Activated CD4-positive, alpha-beta T cell treated with anti-CD3 and anti-CD28 coated beads, Interleukin-2, amount 10 ng/mL, durations not matched to agents 7 days and 5 days (primary cell): ENCODE measurements at regions not wholly inside any gene's neighbourhood (a gene's known extent, or its start where the extent isn't known, plus 50 kb on each side); places are given as distances from the start of the nearest gene placed in this dataset.

Experiments
- CTCF ChIA-PET: fragments of 350-600 bp; sonication (Branson Sonifier 250); formaldehyde crosslinking; loops from one replicate; lab custom pipeline; 2021; ENCODE audit warnings: antibody characterized with exemption; lab: Charles Lee
- POLR2A ChIA-PET: fragments of 350-600 bp; sonication (Branson Sonifier 250); formaldehyde crosslinking; loops from one replicate; lab custom pipeline; 2021; ENCODE audit warnings: antibody characterized with exemption; lab: Charles Lee
- DNase-seq: peaks from one replicate; pipeline ENCODE4 v3.0.0-alpha.2; 2020
- H3K27ac Mint-ChIP-seq: one replicate; pipeline ENCODE4 v1.8.0; 2021; ENCODE audit warnings: mild to moderate bottlenecking, moderate library complexity, mixed read lengths
- H3K27me3 Mint-ChIP-seq: one replicate; pipeline ENCODE4 v1.8.0; 2021; ENCODE audit warnings: mixed read lengths
- H3K36me3 Mint-ChIP-seq: one replicate; pipeline ENCODE4 v1.8.0; 2021; ENCODE audit warnings: low read depth, mixed read lengths
- H3K4me1 Mint-ChIP-seq: one replicate; pipeline ENCODE4 v1.8.0; 2021; ENCODE audit warnings: mixed read lengths
- H3K4me3 Mint-ChIP-seq: one replicate; pipeline ENCODE4 v1.8.0; 2021; ENCODE audit warnings: mild to moderate bottlenecking, moderate library complexity, mixed read lengths
- H3K9me3 Mint-ChIP-seq: one replicate; pipeline ENCODE4 v1.8.0; 2021; ENCODE audit warnings: mixed read lengths

GRCh38 chr9:3099646-3100045, 255.8 kb upstream of the PUM3 start:
- ChIA-PET POLR2A (no interaction called here), CTCF (no interaction called here)
- no peaks in the 10 kb centered on the region for H3K9me3 Mint-ChIP-seq
- H3K4me1 Mint-ChIP-seq, result no peaks in the 10 kb centered on the region
- H3K36me3 Mint-ChIP-seq, result no peaks in the 10 kb centered on the region
- no peak for DNase-seq
- no peak overlapping the region for H3K27ac Mint-ChIP-seq
- no peaks in the 10 kb centered on the region for H3K27me3 Mint-ChIP-seq
- no peak overlapping the region for H3K4me3 Mint-ChIP-seq

GRCh38 chr9:3088219-3088618, 244.3 kb upstream of the PUM3 start:
- H3K9me3 Mint-ChIP-seq, result no peaks in the 10 kb centered on the region
- no peak overlapping the region for H3K4me3 Mint-ChIP-seq
- H3K27ac Mint-ChIP-seq, result no peak overlapping the region
- ChIA-PET POLR2A (no interaction called here), CTCF (no interaction called here)
- H3K4me1 Mint-ChIP-seq, result no peaks in the 10 kb centered on the region
- H3K36me3 Mint-ChIP-seq, result no peaks in the 10 kb centered on the region
- DNase-seq, result no peak
- H3K27me3 Mint-ChIP-seq, result no peaks in the 10 kb centered on the region

- ChIA-PET POLR2A (no interaction called here), CTCF (no interaction called here)
- H3K36me3 Mint-ChIP-seq, result no peaks in the 10 kb centered on the region
- H3K9me3 Mint-ChIP-seq, result no peaks in the 10 kb centered on the region
- H3K27me3 Mint-ChIP-seq, result no peaks in the 10 kb centered on the region
- no peak overlapping the region for H3K27ac Mint-ChIP-seq
- H3K4me1 Mint-ChIP-seq, result no peaks in the 10 kb centered on the region
- DNase-seq, result no peak
- no peak overlapping the region for H3K4me3 Mint-ChIP-seq
These were observed 243.8 kb upstream of the PUM3 start for GRCh38 chr9:3087697-3088096.

GRCh38 chr9:3080951-3081350, 237.1 kb upstream of the PUM3 start:
- ChIA-PET POLR2A (no interaction called here), CTCF (no interaction called here)
- Mint-ChIP-seq H3K4me1 (no peaks in the 10 kb centered on the region), H3K4me3 (no peak overlapping the region), H3K36me3 (no peaks in the 10 kb centered on the region), H3K27me3 (no peaks in the 10 kb centered on the region), H3K27ac (no peak overlapping the region), H3K9me3 (no peaks in the 10 kb centered on the region)
- no peak for DNase-seq

- Mint-ChIP-seq H3K27ac (no peak overlapping the region), H3K27me3 (no peaks in the 10 kb centered on the region)
These were observed 230.4 kb upstream of the PUM3 start for GRCh38 chr9:3074247-3074646.

GRCh38 chr9:3066591-3066990, 222.7 kb upstream of the PUM3 start:
- CTCF ChIA-PET, result no interaction called here
- H3K27me3 Mint-ChIP-seq, result peaks cover 3% of the 10 kb centered on the region
- no peak overlapping the region for H3K27ac Mint-ChIP-seq
- H3K4me1 Mint-ChIP-seq, result no peaks in the 10 kb centered on the region
- H3K36me3 Mint-ChIP-seq, result no peaks in the 10 kb centered on the region
- no peaks in the 10 kb centered on the region for H3K9me3 Mint-ChIP-seq
- POLR2A ChIA-PET, result no interaction called here
- no peak overlapping the region for H3K4me3 Mint-ChIP-seq
- DNase-seq, result no peak

More at GRCh38 chr9:3074247-3074646, 230.4 kb upstream of the PUM3 start:
- H3K4me1 Mint-ChIP-seq, result no peaks in the 10 kb centered on the region
- H3K4me3 Mint-ChIP-seq, result no peak overlapping the region
- ChIA-PET CTCF (no interaction called here), POLR2A (no interaction called here)
- DNase-seq, result no peak
- H3K36me3 Mint-ChIP-seq, result no peaks in the 10 kb centered on the region
- no peaks in the 10 kb centered on the region for H3K9me3 Mint-ChIP-seq

- DNase-seq, result no peak
- H3K27me3 Mint-ChIP-seq, result peaks cover 2% of the 10 kb centered on the region
- no peaks in the 10 kb centered on the region for H3K9me3 Mint-ChIP-seq
- no peaks in the 10 kb centered on the region for H3K36me3 Mint-ChIP-seq
- H3K4me1 Mint-ChIP-seq, result no peaks in the 10 kb centered on the region
- no peak overlapping the region for H3K4me3 Mint-ChIP-seq
- POLR2A ChIA-PET, result no interaction called here
- CTCF ChIA-PET, result no interaction called here
- H3K27ac Mint-ChIP-seq, result no peak overlapping the region
These were observed 216.0 kb upstream of the PUM3 start for GRCh38 chr9:3059781-3060468.

- Mint-ChIP-seq H3K4me1 (no peaks in the 10 kb centered on the region), H3K4me3 (no peak overlapping the region), H3K27ac (no peak overlapping the region), H3K27me3 (peaks cover 2% of the 10 kb centered on the region), H3K36me3 (no peaks in the 10 kb centered on the region), H3K9me3 (no peaks in the 10 kb centered on the region)
- DNase-seq, result no peak
- ChIA-PET POLR2A (no interaction called here), CTCF (no interaction called here)
These were observed 214.5 kb upstream of the PUM3 start for GRCh38 chr9:3058409-3058808.

GRCh38 chr9:3054017-3054586, 210.2 kb upstream of the PUM3 start:
- no peaks in the 10 kb centered on the region for H3K36me3 Mint-ChIP-seq
- ChIA-PET CTCF (no interaction called here), POLR2A (no interaction called here)
- H3K4me3 Mint-ChIP-seq, result no peak overlapping the region
- no peaks in the 10 kb centered on the region for H3K9me3 Mint-ChIP-seq
- DNase-seq, result no peak
- no peak overlapping the region for H3K27ac Mint-ChIP-seq
- no peaks in the 10 kb centered on the region for H3K4me1 Mint-ChIP-seq
- H3K27me3 Mint-ChIP-seq, result no peaks in the 10 kb centered on the region

- Mint-ChIP-seq H3K27ac (no peak overlapping the region), H3K36me3 (no peaks in the 10 kb centered on the region), H3K4me1 (no peaks in the 10 kb centered on the region), H3K4me3 (no peak overlapping the region), H3K27me3 (peaks cover 3% of the 10 kb centered on the region), H3K9me3 (no peaks in the 10 kb centered on the region)
- ChIA-PET CTCF (no interaction called here), POLR2A (no interaction called here)
- DNase-seq, result no peak
These were observed 205.7 kb upstream of the PUM3 start for GRCh38 chr9:3049636-3050035.

GRCh38 chr9:3047912-3048311, 204.0 kb upstream of the PUM3 start:
- DNase-seq, result no peak
- H3K27me3 Mint-ChIP-seq, result peaks cover 3% of the 10 kb centered on the region
- no peak overlapping the region for H3K27ac Mint-ChIP-seq
- no peaks in the 10 kb centered on the region for H3K36me3 Mint-ChIP-seq
- ChIA-PET POLR2A (no interaction called here), CTCF (no interaction called here)
- H3K4me3 Mint-ChIP-seq, result no peak overlapping the region
- no peaks in the 10 kb centered on the region for H3K9me3 Mint-ChIP-seq
- no peaks in the 10 kb centered on the region for H3K4me1 Mint-ChIP-seq

GRCh38 chr9:3045153-3045552, 201.3 kb upstream of the PUM3 start:
- Mint-ChIP-seq H3K9me3 (no peaks in the 10 kb centered on the region), H3K36me3 (no peaks in the 10 kb centered on the region), H3K4me3 (no peak overlapping the region), H3K4me1 (no peaks in the 10 kb centered on the region), H3K27ac (no peak overlapping the region), H3K27me3 (peaks cover 4% of the 10 kb centered on the region)
- ChIA-PET POLR2A (no interaction called here), CTCF (no interaction called here)
- no peak for DNase-seq

GRCh38 chr9:3043369-3043768, 199.5 kb upstream of the PUM3 start:
- Mint-ChIP-seq H3K4me3 (no peak overlapping the region), H3K27ac (no peak overlapping the region), H3K4me1 (no peaks in the 10 kb centered on the region), H3K27me3 (peaks cover 4% of the 10 kb centered on the region), H3K9me3 (no peaks in the 10 kb centered on the region), H3K36me3 (no peaks in the 10 kb centered on the region)
- no peak for DNase-seq
- ChIA-PET POLR2A (no interaction called here), CTCF (no interaction called here)

GRCh38 chr9:3040761-3041160, 196.9 kb upstream of the PUM3 start:
- H3K27ac Mint-ChIP-seq, result no peak overlapping the region
- no peak for DNase-seq
- no peak overlapping the region for H3K4me3 Mint-ChIP-seq
- ChIA-PET CTCF (no interaction called here), POLR2A (no interaction called here)
- H3K36me3 Mint-ChIP-seq, result no peaks in the 10 kb centered on the region
- H3K9me3 Mint-ChIP-seq, result no peaks in the 10 kb centered on the region
- H3K27me3 Mint-ChIP-seq, result peaks cover 1% of the 10 kb centered on the region
- no peaks in the 10 kb centered on the region for H3K4me1 Mint-ChIP-seq
